GM20000 (cell line): ENCODE measurements at regions not wholly inside any gene's neighbourhood (a gene's known extent, or its start where the extent isn't known, plus 50 kb on each side); places are given as distances from the start of the nearest gene placed in this dataset.

Source experiments
- DNase-seq: peaks from one replicate; pipeline ENCODE4 v3.0.0; 2012; ENCODE audit warnings: low spot score
- TF ChIP-seq, protein P1 (sequence below): IDR thresholded peaks from 2 replicates; pipeline ENCODE4 v1.5.1; 2012; ENCODE audit warnings: mild to moderate bottlenecking, control low read depth; ENCODE audit errors: extremely low read depth, missing control alignments

DNA sequence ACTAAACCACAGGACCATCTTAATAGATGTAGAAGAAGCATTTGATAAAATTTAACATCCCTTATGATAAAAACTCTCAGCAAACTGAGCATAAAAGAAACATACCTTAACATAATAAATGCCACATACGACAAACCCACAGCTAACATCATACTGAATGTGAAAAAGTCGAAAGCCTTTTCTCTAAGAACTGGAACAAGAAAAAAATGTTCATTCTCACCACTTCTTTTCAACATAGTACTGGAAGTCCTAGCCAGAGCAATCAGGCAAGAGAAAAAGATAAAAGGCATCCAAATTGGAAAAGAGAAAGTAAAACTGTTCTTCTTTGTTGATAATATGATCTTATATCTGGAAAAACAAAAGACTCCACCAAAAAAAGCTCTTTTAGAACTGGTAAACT lies 134.2 kb downstream of the RPL22L1 start:
- no peak for DNase-seq
- TF ChIP-seq, protein P1, sequence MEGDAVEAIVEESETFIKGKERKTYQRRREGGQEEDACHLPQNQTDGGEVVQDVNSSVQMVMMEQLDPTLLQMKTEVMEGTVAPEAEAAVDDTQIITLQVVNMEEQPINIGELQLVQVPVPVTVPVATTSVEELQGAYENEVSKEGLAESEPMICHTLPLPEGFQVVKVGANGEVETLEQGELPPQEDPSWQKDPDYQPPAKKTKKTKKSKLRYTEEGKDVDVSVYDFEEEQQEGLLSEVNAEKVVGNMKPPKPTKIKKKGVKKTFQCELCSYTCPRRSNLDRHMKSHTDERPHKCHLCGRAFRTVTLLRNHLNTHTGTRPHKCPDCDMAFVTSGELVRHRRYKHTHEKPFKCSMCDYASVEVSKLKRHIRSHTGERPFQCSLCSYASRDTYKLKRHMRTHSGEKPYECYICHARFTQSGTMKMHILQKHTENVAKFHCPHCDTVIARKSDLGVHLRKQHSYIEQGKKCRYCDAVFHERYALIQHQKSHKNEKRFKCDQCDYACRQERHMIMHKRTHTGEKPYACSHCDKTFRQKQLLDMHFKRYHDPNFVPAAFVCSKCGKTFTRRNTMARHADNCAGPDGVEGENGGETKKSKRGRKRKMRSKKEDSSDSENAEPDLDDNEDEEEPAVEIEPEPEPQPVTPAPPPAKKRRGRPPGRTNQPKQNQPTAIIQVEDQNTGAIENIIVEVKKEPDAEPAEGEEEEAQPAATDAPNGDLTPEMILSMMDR, result no peak

DNA sequence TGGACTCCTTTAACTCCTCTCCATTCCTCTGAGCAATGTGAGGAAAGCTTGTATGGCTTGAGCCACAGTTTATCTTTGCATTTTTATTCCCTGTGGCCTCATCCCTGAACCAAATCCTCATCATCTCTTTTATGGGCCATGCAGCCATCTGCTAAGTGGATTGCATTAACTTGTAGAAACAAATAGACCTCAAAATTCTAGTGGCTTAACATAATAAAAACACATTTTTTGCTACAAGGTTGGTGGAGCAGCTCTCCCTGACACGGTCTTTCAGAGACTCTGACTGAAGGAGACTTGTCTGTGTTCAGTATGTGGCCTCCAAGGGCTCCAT lies 135.3 kb downstream of the RPL22L1 start:
- TF ChIP-seq, protein P1, result no peak
- no peak for DNase-seq

DNA sequence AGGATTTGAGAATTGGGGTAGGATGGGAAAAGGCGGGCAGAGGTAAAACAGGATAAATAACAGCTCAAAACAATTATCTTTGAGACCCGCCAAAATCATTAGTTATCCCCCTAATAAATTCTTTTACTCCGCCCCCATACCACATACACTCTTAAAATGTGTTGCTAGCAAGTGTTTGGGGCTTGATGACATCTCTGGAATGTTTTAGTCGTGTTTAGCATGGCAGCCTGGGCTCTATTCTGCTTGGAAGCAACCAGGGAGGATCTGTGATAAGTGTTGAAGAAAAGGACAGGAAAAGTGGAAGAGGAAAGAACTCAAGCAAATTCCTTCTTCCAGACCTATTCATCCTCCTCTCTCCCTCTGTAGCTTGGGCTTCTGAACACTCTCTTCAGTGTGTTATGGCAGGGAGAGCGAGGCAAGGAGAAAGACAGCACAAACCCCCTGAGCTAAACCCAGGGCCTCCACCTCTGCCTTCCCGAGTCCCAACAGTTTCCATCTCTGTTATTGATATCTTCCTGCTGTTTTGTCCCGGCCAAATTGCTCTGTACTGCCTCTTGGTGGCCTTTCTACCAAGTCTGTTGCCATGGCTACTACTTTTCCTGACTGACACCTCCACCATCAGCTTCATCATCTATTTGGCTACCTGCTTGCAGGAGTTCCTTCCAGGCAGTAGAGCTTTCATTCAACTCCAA lies 135.8 kb downstream of the RPL22L1 start:
- TF ChIP-seq, protein P1, result no peak
- no peak for DNase-seq

DNA sequence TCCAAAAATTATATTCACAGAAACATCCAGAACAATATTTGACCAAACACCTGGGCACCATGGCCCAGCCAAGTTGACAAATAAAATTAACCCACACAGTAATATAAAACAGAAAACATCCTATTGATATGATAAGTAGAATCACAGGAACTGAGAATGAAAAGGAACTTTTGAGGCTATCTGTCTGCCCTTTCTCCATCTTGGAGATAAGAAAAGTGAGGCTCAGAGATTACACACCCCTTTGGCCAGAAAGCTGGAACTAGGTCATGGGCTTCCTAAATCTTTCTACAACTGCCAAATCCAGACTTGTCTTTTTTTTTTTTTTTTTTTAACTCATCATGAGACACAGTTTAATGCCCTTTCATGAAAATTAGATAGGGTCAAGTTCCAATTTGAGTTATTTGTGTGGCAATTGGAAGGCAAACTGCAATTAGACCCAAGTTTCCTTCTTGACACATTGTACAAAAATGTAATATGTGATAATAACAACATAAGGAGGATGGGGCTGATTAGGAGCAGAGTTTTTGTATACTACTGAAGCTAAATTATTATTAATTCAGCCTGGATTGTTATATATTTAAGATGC lies 137.2 kb downstream of the RPL22L1 start:
- TF ChIP-seq, protein P1, result no peak
- no peak for DNase-seq

DNA sequence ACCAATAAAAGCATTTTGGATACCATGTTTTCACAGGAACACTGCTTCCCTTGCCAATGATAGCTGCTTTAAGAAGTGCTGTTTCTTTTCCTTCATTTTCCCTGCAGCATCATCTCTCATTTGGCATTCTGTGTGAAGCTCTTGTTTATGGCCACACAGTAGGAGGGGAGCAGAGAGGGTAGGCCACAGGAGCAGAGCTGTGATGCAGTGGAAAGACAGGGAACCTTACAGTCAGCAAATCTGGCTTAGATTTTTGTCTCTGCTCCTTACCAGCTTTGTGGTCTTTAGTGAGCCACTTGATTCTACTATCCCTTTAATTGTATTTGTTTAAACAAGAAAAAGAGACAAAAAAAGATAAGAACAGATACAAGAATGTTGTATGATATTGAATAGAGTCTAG lies 138.7 kb downstream of the RPL22L1 start:
- no peak for DNase-seq
- TF ChIP-seq, protein P1, result no peak

DNA sequence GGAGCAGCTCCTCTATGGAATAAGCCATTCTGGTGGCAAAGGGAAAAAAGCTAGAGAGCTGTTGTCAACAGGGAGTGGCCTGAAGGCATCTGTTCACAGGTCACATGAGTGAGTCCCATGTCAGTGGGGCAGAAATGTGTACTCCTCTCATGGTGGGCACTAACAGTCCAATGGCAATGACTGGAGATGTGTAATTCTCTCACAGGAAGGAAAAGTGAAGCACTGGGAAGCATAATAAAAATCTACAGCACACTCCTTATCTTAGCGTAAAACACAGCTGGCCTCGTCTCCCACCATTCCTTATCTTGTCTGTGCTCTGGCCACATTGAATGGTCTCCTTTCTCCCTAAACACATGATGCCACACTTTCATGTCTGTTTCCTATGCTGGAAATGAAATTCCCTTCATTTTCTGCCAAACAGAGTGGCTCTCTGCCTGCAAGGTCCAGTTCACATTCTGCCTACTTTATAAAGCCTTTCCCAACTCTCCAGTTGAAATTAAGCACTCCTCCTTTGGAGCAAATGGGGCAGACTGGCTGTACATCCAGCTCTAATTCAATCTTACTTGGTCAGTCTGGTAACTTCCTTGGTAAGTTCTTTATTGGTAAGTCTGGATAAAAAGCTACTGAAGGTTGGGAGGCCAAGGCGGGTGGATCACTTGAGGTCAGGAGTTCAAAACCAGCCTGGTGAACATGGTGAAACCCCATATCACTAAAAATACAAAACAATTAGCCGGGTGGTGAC lies 139.8 kb downstream of the RPL22L1 start:
- TF ChIP-seq, protein P1, result no peak

DNA sequence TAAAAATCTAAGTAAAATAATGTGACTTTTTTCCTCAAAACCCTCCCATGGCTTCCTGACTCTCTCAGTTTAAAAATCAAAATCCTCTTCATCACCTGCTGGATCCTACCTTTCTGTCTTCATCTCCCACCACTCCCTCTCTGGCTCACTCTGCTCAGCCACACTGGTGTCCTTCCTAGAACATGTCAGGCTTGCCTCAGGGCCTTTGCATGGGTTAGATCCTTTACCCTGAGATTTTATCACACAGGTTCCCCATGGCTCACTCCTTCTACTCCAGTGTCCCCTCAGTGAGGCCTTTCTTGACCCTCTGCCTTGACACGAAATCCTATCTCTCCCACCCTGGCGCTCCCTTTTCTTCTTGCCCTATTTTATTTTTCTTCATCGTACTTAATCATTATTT lies 141.8 kb downstream of the RPL22L1 start:
- no peak for DNase-seq
- TF ChIP-seq, protein P1, result no peak

More for the DNA sequence above, 139.8 kb downstream of the RPL22L1 start:
- DNase-seq, result no peak
